Esophagus squamous epithelium (tissue), 5 donors: ENCODE measurements at regions not wholly inside any gene's neighbourhood (a gene's known extent, or its start where the extent isn't known, plus 50 kb on each side); places are given as distances from the start of the nearest gene placed in this dataset.

Experiments used
- DNase-seq: peaks from one replicate; lab custom pipeline; 2025; lab: John Stamatoyannopoulos, UW
- H3K27ac ChIP-seq, 4 donors: fragments of 200-600 bp; sonication (generic); one replicate each; pipeline ENCODE4 v1.5.1; 2016 to 2019; ENCODE audit warnings: mild to moderate bottlenecking in 1 of 4
- H3K27me3 ChIP-seq, 4 donors: fragments of 200-600 bp; sonication (generic); 1 replicate in 3 of 4; 2 replicates in 1 of 4; pipeline versions ENCODE4 v1.5.1 to v1.6.0; 2017 to 2021; ENCODE audit warnings: antibody characterized with exemption in 1 of 4
- H3K36me3 ChIP-seq, 3 donors: fragments of 200-600 bp; sonication (generic); one replicate each; pipeline ENCODE4 v1.5.1; 2016 to 2019
- H3K4me1 ChIP-seq, 3 donors: fragments of 200-600 bp; sonication (generic); one replicate each; pipeline ENCODE4 v1.5.1; 2017 to 2019
- H3K4me3 ChIP-seq, 4 donors: fragments of 200-600 bp; sonication (generic); 1 replicate in 3 of 4; 2 replicates in 1 of 4; pipeline ENCODE4 v1.5.1; 2016 to 2019; ENCODE audit warnings: mild to moderate bottlenecking in 2 of 4, moderate library complexity in 1 of 4
- H3K9me3 ChIP-seq, 3 donors: fragments of 200-600 bp; sonication (generic); one replicate each; pipeline ENCODE4 v1.5.1; 2016 to 2019
- POLR2A ChIP-seq, 4 donors: fragments of 450-650 bp; IDR thresholded peaks; one replicate each; pipeline ENCODE4 v1.6.1; 2017; ENCODE audit warnings: antibody characterized with exemption in 4 of 4, mild to moderate bottlenecking in 4 of 4, moderate library complexity in 3 of 4
- WGBS, 2 donors: methylation state at CpG; one replicate each; pipeline ENCODE4 v1.1.5; 2018; 5-methylcytosine and 5-hydroxymethylcytosine counted together
- intact Hi-C: fragments of 100-400 bp; cut with DNase I; formaldehyde crosslinking; loops from one replicate; pipeline ENCODE4 v1.15.0; 2022
- TF ChIP-seq, protein P1 (sequence below), 6 experiments: fragments of 450-650 bp in 4 of 6; fragments of 200-600 bp in 2 of 6; sonication (generic) in 2 of 6; IDR thresholded peaks; one replicate each; pipeline ENCODE4 v1.5.1; 2016 to 2019; ENCODE audit warnings: antibody characterized with exemption in 6 of 6, mild to moderate bottlenecking in 4 of 6, moderate library complexity in 4 of 6
- donor health status: DM: yes; HTN: yes; CAD: no.

DNA sequence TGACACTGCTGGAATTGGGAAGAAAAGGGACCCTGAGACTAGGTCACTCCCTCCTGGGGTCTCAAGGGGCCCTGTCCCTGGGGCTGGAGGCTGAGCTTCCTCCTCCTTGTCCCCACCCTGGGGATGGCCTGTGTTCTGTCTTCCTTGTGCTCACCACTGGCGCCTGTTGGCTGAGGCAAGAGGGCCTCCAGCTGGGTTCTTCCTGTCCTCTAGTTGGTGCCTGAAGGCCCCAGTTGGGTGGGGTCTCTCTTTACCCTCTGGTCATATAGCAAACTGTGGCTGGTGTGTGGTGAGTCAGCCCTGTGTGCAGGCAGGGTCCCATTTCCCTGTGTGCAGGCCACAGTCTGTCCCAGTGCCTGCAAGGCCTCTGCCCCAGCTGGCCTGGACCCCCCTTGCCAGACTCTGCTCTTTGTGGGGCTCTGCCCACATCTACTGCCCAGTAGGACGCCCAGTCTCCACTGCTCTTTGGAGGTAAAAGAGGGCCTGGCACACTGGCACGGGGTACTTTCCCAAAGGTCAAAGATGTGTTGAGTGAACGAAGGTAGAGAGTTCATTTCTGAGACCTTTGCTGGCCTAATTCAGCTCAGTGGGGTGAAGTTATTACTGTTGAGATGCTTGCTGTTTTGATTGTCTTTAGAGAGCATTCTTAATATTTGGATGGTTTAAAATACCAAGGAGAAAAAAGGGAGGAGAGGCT is 55.1 kb upstream of the CLDN5 start:
- Histone ChIP-seq H3K4me3 (no peak overlapping the region), H3K9me3 (no peaks in the 10 kb centered on the region), H3K36me3 (no peaks in the 10 kb centered on the region), H3K27me3 (peaks cover 0 to 6% (median 0%) of the 10 kb centered on the region in 4 donors), H3K27ac (peak overlapping the region in 3 of 4 donors; percentile 30 to 41 (median 37)), H3K4me1 (peaks cover 3 to 23% (median 23%) of the 10 kb centered on the region in 3 donors)
- 75 to 93% methylated on average over 3 of the region's 4 CpGs for WGBS, 2 donors
- intact Hi-C loops, result no loop called here
- TF ChIP-seq, protein P1, sequence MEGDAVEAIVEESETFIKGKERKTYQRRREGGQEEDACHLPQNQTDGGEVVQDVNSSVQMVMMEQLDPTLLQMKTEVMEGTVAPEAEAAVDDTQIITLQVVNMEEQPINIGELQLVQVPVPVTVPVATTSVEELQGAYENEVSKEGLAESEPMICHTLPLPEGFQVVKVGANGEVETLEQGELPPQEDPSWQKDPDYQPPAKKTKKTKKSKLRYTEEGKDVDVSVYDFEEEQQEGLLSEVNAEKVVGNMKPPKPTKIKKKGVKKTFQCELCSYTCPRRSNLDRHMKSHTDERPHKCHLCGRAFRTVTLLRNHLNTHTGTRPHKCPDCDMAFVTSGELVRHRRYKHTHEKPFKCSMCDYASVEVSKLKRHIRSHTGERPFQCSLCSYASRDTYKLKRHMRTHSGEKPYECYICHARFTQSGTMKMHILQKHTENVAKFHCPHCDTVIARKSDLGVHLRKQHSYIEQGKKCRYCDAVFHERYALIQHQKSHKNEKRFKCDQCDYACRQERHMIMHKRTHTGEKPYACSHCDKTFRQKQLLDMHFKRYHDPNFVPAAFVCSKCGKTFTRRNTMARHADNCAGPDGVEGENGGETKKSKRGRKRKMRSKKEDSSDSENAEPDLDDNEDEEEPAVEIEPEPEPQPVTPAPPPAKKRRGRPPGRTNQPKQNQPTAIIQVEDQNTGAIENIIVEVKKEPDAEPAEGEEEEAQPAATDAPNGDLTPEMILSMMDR (IDR thresholded peaks at IDR 0.05), result no peak
- TF ChIP-seq POLR2A (IDR thresholded peaks at IDR 0.05), result no peak
- no peak for DNase-seq

DNA sequence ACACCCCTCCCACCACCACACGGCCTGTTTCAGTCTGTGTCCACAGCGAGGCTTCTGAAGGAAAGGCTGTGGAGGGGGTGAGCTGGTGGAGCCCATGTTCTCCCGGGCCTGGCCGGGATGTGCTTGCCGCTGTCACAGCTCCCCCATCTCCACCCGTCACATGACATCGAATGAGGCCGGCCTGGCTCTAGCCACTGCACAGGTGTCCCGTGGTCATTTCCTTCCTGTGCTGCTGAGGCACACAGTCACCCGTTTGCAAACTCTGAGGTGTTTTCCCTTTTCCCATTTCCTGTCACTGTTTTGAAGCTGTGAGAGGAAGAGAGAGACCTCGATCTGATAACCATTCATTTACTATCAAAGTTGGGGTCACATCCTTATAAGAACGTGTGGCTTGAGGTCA is 55.7 kb upstream of the CLDN5 start:
- DNase-seq, result no peak
- Histone ChIP-seq H3K27ac (peak overlapping the region in 2 of 4 donors; percentile 17 to 37), H3K4me1 (peaks cover 3 to 23% (median 23%) of the 10 kb centered on the region in 3 donors), H3K27me3 (peaks cover 0 to 6% (median 0%) of the 10 kb centered on the region in 4 donors), H3K36me3 (no peaks in the 10 kb centered on the region), H3K4me3 (no peak overlapping the region), H3K9me3 (no peaks in the 10 kb centered on the region)
- TF ChIP-seq, protein P1 (IDR thresholded peaks at IDR 0.05), result no peak
- peak in 2 of 4 donors; percentile 19 to 28 for TF ChIP-seq POLR2A (IDR thresholded peaks at IDR 0.05)
- intact Hi-C loops, result no loop called here
- WGBS, 2 donors, result 32 to 46% methylated on average over 10 to 12 of the region's 12 CpGs

GRCh38 chr22:19580291-19580890 is 56.2 kb upstream of the CLDN5 start:
- H3K4me3 ChIP-seq, result no peak overlapping the region
- peaks cover 3 to 23% (median 23%) of the 10 kb centered on the region in 3 donors for H3K4me1 ChIP-seq
- intact Hi-C loops, result no loop called here
- no peak for TF ChIP-seq POLR2A (IDR thresholded peaks at IDR 0.05)
- TF ChIP-seq, protein P1 (IDR thresholded peaks at IDR 0.05), result no peak
- H3K36me3 ChIP-seq, result no peaks in the 10 kb centered on the region
- H3K9me3 ChIP-seq, result no peaks in the 10 kb centered on the region
- 68 to 84% methylated on average over 5 of the region's 5 CpGs for WGBS, 2 donors
- peaks cover 0 to 6% (median 0%) of the 10 kb centered on the region in 4 donors for H3K27me3 ChIP-seq
- no peak for DNase-seq
- H3K27ac ChIP-seq, result peak overlapping the region in 1 of 4 donors; percentile 17

DNA sequence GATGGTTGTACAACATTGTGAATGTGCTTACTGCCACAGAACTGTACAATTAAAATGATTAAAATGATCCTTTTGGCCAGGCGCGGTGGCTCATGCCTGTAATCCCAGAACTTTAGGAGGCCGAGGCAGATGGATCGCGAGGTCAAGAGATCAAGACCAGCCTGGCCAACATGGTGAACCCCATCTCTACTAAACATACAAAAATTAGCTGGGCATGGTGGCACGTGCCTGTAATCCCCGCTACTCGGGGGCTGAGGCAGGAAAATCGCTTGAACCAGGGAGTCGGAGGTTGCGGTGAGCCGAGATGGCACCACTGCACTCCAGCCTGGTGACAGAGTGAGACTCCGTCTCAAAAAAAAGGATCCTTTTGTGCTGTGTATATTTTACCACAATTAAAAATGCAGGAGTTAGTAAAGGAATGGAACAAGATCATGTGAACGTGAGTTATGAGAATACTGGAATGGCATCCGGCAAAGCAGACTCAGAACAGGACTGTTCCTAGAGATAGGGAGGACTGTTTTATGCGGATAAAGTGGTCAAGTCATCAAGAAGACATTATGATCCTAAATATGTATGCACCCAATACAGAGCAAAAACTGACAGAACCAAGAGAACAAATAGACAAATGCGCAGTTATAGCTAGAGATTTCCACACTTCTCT is 58.0 kb upstream of the CLDN5 start:
- no peaks in the 10 kb centered on the region for H3K9me3 ChIP-seq
- no peak for DNase-seq
- 84 to 89% methylated on average over 17 of the region's 17 CpGs for WGBS, 2 donors
- H3K27ac ChIP-seq, result no peak overlapping the region
- no peak overlapping the region for H3K4me3 ChIP-seq
- H3K27me3 ChIP-seq, result peaks cover 0 to 6% (median 0%) of the 10 kb centered on the region in 4 donors
- intact Hi-C loops, result no loop called here
- no peaks in the 10 kb centered on the region for H3K36me3 ChIP-seq
- TF ChIP-seq POLR2A (IDR thresholded peaks at IDR 0.05), result no peak
- TF ChIP-seq, protein P1 (IDR thresholded peaks at IDR 0.05), result no peak
- H3K4me1 ChIP-seq, result peaks cover 3 to 12% (median 6%) of the 10 kb centered on the region in 3 donors
